ENCODE measurements at regions not wholly inside any gene's neighbourhood (a gene's known extent, or its start where the extent isn't known, plus 50 kb on each side); places are given as distances from the start of the nearest gene placed in this dataset.

DNA sequence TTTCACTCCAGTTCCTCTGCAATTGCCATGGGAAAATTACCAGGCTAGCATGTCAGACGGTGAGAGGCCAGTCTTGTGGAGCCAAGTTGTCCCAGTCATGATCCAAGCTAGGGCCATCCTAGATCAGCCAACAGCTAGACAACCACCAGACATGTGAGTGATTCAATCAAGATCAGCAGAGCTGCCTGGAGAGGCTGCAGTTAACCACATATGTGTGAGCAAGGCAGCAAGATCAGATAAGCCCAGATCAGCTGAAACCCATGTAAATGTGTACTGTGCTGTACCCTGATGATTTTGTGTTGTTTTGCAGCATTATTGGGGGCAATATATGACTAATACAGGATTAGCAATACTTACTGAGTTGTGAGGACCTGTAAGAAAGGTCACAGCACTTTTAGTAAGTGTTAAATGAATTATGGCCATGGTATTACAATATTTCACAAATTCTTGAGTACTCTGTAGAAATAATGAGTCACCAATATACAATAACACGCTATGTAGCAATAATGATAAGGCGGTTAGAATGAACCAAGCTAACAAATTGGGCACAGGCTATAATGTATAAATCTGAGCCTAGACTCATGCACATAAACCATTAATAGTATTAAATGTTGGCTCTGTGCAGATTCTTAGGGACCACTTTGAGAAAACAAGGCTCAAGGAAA is 91.4 kb downstream of the SUDS3 start:
- DNase-seq (ENCODE audit: low read depth) = no peak

GRCh38 chr12:118472940-118473339 is 96.6 kb downstream of the SUDS3 start:
- no peak for DNase-seq (ENCODE audit: low read depth)

DNA sequence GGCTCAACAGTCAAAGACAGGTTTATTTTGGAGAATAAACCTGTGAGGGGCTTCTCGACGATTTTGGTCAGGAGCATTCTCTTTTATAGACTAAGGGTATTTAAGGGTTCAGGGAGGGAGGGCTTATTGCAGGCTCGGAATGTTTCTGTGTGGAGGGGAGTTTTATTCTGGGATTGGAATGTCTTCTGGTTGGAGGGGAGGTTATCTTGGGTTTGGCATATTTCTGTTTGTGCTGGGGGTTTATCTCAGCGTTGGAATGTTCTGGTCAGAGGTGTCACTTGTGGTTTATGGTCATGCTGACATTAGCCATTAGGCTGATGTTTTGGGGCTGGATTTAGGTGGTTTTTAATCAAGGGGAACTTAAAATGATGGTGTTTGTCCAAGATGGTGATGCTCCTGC is 103.9 kb downstream of the SUDS3 start:
- no peak for DNase-seq (ENCODE audit: low read depth)

DNA sequence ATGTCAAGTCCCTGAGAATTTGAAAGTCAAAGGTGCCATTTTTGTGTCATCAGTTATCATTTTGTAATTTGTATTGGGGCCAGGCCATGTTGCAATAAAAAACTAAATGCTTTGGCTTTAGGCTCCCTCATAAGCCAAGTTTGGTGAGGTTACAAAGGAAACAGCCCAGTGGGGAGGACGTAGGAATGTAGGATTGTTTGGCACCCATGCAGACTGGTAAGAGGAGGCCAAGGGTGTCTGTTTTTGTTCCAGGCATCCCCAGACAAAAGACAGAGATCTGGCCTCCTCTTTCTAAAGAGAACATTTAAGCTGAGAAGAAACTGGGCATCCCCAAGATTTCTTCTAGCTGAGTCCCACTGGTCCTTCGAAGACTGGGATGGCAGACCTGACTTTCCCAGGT is 111.7 kb downstream of the SUDS3 start:
- DNase-seq (ENCODE audit: low read depth) = no peak

DNA sequence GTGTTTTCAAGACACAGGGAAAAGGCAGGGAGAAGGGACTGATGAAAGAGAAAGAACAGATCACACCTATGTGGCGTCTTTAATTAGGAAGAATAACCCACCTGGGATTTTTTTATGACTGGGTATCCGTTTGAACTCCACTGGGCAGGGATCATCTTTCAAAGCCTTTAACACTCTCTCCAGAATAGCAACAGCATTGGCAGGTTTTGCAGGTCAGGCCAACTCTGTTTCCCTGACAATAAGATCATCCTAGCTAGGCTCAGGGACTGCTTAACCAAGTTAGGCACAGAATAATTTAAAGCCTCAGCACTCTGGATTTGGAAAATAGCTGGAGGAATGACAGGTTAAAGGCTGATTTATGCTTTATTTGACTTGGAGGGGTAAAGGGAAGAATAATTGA is 117.6 kb downstream of the SUDS3 start:
- no peak for DNase-seq (ENCODE audit: low read depth)

DNA sequence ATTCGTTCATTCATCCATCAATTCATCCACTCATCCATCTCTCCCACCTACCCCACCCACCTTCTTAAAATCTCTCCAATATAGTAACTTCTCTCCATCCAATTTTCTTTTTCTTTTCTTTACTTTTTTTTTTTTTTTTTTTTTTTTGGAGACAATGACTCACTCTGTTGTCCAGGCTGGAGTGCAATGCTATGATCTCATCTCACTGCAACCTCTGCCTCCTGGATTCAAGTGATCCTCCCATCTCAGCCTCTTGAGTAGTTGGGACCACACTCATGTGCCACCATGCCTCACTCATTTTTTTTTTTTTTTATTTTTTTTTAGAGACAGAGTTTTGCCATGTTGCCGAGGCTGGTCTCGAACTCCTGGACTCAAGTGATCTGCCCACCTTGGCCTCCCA is 118.4 kb downstream of the SUDS3 start:
- DNase-seq (ENCODE audit: low read depth) = no peak

DNA sequence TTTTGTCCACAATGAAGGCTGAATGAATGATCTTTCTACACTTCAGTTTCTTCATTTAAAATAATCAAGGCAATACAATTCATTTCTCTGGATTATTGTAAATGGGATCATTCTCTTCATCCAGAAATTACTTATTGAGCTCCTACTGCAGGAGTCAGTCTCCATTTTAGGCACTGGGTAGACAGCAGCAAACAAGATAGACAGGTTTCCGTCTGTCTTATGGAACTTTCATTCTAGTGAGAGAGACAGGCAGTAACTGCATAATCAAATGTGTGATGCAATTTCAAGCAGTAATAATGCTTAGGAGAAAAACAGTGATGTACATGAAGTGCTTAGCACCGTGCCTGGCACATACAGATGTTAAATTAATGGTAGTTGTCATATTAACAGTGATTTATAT is 118.9 kb downstream of the SUDS3 start:
- no peak for DNase-seq (ENCODE audit: low read depth)

- no peak for DNase-seq (ENCODE audit: low read depth)
These were observed 121.8 kb downstream of the SUDS3 start for GRCh38 chr12:118498171-118498570.

- no peak for DNase-seq (ENCODE audit: low read depth)
These were observed 123.9 kb downstream of the SUDS3 start for GRCh38 chr12:118500299-118500698.

- no peak for DNase-seq (ENCODE audit: low read depth)
These were observed 125.1 kb downstream of the SUDS3 start for GRCh38 chr12:118501489-118501888.

GRCh38 chr12:118503476-118503875 is 127.1 kb downstream of the SUDS3 start:
- no peak for DNase-seq (ENCODE audit: low read depth)

GRCh38 chr12:118512669-118513068 is 136.3 kb downstream of the SUDS3 start:
- no peak for DNase-seq (ENCODE audit: low read depth)

DNA sequence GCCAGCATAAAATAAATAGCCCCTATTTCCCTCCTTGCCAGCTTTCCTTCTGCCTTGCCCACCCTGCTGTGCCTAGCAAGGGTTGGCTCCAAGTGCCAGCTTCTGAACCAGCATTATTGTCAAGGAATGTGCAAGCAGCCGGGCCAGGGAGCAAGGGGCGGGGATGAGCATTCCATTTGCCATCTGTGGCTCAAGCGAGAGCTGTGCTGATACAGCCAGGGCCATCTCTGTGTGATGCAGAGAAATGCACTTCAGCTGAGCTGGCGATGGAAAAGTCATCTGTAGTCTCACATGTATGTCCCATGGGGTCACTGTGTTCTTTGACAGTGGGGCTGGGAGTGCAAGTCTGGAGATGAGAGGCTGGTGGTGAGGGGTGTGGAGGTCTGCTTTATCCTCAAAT is 137.3 kb downstream of the SUDS3 start:
- DNase-seq (ENCODE audit: low read depth) = no peak

DNA sequence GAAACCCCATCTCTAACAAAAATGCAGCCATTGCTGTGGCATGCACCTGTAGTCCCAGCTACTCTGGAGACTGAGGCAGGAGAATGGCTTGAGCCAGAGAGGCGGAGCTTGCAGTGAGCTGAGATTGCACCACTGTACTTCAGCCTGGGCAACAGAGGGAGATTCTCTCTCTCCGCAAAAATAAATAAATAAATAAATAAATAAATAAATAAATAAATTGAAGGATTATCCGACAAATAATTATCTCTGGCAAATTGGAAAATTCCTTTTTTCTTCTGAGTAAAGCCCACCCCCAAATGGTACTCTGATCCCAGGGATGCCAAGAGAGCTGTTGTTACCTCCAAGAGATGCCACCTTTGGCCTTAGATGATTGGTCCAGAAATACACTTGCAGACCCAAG is 137.9 kb downstream of the SUDS3 start:
- DNase-seq (ENCODE audit: low read depth) = no peak

GRCh38 chr12:118520214-118521035 is 144.1 kb downstream of the SUDS3 start:
- DNase-seq (ENCODE audit: low read depth) = no peak

- no peak for DNase-seq (ENCODE audit: low read depth)
These were observed 144.6 kb downstream of the SUDS3 start for GRCh38 chr12:118521036-118521370.

DNA sequence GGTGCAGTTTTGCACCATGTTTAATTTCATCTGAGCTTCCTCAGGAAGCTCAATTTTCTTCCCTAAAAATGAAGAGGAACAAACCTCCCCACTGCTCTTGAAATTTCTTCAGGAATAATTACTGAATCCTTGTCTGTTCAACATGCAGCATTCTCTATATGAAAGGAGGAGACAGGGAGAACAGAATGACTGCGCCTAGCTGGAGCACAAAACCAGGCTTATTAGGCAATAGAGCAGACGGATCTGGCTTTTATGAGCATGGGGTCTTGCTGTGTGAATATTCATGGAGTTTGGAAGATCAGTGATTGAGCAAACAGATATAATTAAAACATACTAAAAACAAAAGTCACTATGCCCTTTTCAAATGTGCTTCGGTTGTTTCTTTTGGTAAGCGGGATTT is 148.1 kb downstream of the SUDS3 start:
- no peak for DNase-seq (ENCODE audit: low read depth)

GRCh38 chr12:118525216-118525615 is 148.9 kb downstream of the SUDS3 start:
- no peak for DNase-seq (ENCODE audit: low read depth)

DNA sequence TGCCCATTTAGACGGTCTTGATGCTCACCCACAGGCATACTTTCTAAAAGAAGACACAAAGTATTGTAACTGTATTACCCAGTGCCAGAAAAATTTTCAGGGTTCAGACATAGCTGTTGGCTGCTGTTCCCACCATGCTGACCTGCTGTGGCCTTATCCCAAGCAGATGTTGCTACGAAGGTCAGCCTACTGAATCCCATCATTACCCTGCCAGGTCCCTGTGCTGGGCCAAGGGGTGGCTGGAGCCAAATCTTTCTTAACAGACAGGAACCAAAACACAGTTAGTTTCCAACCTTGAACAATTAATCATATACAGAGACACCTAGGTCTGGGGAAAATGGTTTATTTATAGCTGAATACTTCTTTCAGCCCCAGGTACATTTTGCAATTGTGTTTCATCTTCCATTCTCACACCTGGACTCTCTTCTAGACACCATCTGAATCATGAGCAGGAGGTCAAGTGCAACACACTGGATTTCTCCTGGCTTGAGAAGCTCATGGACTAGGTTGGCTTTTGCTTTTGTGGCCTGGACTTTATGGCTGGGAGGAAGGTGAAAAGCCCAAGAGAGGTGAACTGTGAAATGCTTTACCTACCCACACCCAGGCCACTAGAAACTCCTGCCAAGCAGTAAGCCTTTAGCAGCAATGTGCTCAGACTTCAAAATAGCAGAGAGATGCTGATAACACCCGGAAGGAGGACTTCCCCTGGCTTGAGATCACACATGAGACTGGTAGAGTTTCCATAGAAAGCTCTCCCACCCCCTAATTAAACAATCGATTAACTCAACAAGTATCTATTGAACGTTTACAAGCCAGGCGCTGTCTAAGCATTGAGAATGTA is 150.1 kb downstream of the SUDS3 start:
- DNase-seq (ENCODE audit: low read depth) = no peak

GRCh38 chr12:118527310-118527709 is 151.0 kb downstream of the SUDS3 start:
- no peak for DNase-seq (ENCODE audit: low read depth)

DNA sequence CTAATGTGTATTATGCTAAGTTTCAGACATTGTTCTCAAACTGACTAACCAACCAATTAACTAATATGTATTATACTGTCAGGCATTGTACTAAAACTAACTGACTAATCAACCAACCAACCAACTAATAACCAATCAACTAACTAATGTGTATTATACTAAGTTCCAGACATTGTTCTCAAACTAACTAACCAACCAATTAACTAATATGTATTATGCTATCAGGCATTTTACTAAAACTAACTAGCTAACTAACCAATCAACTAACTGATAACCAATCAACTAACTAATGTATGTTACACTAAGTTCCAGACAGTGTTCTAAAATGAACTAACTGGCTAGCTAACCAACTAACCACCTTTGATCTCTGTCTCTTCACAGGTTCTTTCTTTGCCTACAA is 152.3 kb downstream of the SUDS3 start:
- DNase-seq (ENCODE audit: low read depth) = no peak

DNA sequence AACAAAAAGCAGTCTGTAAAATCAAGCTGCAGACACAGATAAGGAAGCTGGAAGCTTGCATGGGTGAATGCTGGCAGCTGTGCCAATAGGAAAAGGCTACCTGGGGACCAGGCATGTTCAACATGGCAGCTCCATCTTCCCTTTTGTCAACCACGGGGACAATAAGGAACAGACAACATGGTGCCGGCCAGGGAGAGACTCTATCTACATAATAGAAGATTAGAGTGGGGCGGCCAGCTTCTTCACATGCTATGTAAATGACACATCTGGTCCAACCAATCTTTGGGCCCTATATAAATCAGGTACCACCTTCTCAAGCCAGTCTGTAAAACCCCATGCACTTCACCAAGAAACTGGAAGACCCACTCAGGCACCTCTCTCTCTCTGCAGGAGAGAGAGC is 157.6 kb downstream of the SUDS3 start:
- no peak for DNase-seq (ENCODE audit: low read depth)

Measured in LHCN-M2 (cell line).